ENCODE measurements at regions not wholly inside any gene's neighbourhood (a gene's known extent, or its start where the extent isn't known, plus 50 kb on each side); places are given as distances from the start of the nearest gene placed in this dataset.

DNA sequence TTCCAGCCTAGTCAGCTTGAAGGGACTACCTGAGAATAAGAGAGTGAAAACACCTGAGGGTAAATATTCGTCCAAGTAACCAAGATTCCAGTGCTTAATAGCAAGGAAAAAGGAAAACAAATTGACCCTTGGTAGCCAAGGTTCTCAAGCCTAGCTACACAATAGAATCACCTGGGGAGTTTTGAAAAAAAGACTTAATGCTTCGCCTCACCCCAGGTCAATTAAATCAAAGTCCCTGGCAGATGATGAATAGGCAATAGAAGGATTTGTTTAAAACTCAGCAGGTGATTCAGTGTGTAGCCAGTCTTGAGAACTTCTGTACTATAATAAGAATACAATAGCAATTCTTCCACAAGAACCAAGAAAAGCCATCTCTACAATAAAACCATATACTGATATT, 500.2 kb downstream of the XIRP2 start:
- Mint-ChIP-seq H3K4me1 (ENCODE audit: low read depth) (no peaks in the 10 kb centered on the region), H3K4me3 (ENCODE audit: low read depth) (no peak overlapping the region), H3K27ac (no peak overlapping the region), H3K9me3 (no peaks in the 10 kb centered on the region), H3K27me3 (ENCODE audit: low read depth) (no peaks in the 10 kb centered on the region), H3K36me3 (ENCODE audit: low read depth) (no peaks in the 10 kb centered on the region)
- intact Hi-C loops (cut with micrococcal nuclease): no loop called here
- no peak for DNase-seq (ENCODE audit: low spot score)

- no peak overlapping the region for H3K27ac Mint-ChIP-seq
- H3K4me1 Mint-ChIP-seq (ENCODE audit: low read depth): no peaks in the 10 kb centered on the region
- no peak overlapping the region for H3K4me3 Mint-ChIP-seq (ENCODE audit: low read depth)
- no peak for DNase-seq (ENCODE audit: low spot score)
- H3K9me3 Mint-ChIP-seq: no peaks in the 10 kb centered on the region
- no peaks in the 10 kb centered on the region for H3K36me3 Mint-ChIP-seq (ENCODE audit: low read depth)
- no peaks in the 10 kb centered on the region for H3K27me3 Mint-ChIP-seq (ENCODE audit: low read depth)
- intact Hi-C loops (cut with micrococcal nuclease): no loop called here
Measured at GRCh38 chr2:167386694-167387093, 498.4 kb downstream of the XIRP2 start.

GRCh38 chr2:167383610-167384194, 495.4 kb downstream of the XIRP2 start:
- Mint-ChIP-seq H3K9me3 (no peaks in the 10 kb centered on the region), H3K36me3 (ENCODE audit: low read depth) (no peaks in the 10 kb centered on the region), H3K4me1 (ENCODE audit: low read depth) (no peaks in the 10 kb centered on the region), H3K27me3 (ENCODE audit: low read depth) (no peaks in the 10 kb centered on the region), H3K27ac (no peak overlapping the region), H3K4me3 (ENCODE audit: low read depth) (no peak overlapping the region)
- no peak for DNase-seq (ENCODE audit: low spot score)
- intact Hi-C loops (cut with micrococcal nuclease): no loop called here

DNA sequence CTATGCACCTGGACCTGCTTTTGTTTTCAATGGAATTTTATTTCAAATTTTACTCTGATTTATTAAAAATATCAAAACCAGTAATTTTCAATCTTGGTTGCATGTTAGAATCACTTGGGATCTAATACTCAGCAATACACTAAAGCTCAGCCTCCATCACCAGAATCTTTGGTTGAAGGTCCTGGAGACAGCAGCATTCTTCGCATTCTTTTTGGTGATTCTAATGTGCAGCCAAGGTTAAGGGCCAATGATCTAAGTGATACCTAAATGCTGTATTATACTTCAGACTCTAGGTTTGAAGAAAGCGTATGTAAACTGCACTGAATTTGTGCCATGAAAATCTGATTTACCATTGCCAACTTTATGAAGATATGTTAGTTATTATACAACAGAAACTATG, 493.1 kb downstream of the XIRP2 start:
- no peak for DNase-seq (ENCODE audit: low spot score)
- Mint-ChIP-seq H3K27ac (no peak overlapping the region), H3K4me3 (ENCODE audit: low read depth) (no peak overlapping the region), H3K36me3 (ENCODE audit: low read depth) (no peaks in the 10 kb centered on the region), H3K27me3 (ENCODE audit: low read depth) (no peaks in the 10 kb centered on the region), H3K9me3 (no peaks in the 10 kb centered on the region), H3K4me1 (ENCODE audit: low read depth) (no peaks in the 10 kb centered on the region)
- intact Hi-C loops (cut with micrococcal nuclease): no loop called here

DNA sequence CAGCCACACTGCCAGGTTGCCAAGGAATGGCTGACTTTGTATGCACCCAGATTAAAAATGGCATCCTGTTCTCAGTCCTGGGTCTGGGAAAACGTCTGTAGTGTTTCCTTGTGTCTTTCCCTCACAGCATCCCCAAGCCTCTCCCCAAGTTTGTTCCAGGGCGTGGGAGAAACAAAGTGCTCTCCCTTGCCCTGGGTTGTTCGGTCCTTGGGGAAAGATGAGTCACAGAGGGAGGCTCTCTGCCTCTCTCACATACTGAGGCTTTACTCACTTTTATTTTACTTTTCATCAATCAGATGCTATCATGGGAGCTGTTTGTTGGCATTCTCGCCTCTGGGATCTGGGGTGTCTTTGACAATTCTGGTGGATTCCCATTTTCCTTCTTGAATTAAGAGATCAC, 492.3 kb downstream of the XIRP2 start:
- Mint-ChIP-seq H3K27ac (no peak overlapping the region), H3K9me3 (no peaks in the 10 kb centered on the region), H3K4me3 (ENCODE audit: low read depth) (no peak overlapping the region), H3K27me3 (ENCODE audit: low read depth) (no peaks in the 10 kb centered on the region), H3K4me1 (ENCODE audit: low read depth) (no peaks in the 10 kb centered on the region), H3K36me3 (ENCODE audit: low read depth) (no peaks in the 10 kb centered on the region)
- DNase-seq (ENCODE audit: low spot score): no peak
- intact Hi-C loops (cut with micrococcal nuclease): no loop called here

GRCh38 chr2:167380094-167380493, 491.8 kb downstream of the XIRP2 start:
- Mint-ChIP-seq H3K36me3 (ENCODE audit: low read depth) (no peaks in the 10 kb centered on the region), H3K9me3 (no peaks in the 10 kb centered on the region)
- DNase-seq (ENCODE audit: low spot score): no peak

DNA sequence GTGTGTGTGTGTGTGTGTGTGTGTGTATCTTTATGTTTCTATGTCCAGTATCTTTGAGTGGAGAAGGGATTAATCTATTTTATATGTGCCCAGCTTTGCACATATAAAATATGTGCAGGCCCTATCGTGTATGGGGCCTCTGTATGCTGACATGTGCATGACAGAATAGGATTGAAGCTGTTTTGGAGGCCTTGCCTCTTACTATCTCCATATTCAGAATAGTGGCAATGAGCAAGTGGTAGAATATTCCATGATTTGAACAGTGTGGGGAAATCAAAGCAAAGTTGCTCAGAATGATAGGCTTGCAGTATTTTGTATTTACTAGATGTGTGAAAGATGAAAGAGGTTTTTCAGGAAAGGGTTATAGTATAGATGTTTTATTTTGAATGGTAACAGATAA, 480.8 kb downstream of the XIRP2 start:
- Mint-ChIP-seq H3K9me3 (no peaks in the 10 kb centered on the region), H3K4me1 (ENCODE audit: low read depth) (no peaks in the 10 kb centered on the region), H3K27ac (no peak overlapping the region), H3K27me3 (ENCODE audit: low read depth) (no peaks in the 10 kb centered on the region), H3K4me3 (ENCODE audit: low read depth) (no peak overlapping the region), H3K36me3 (ENCODE audit: low read depth) (no peaks in the 10 kb centered on the region)
- intact Hi-C loops (cut with micrococcal nuclease): no loop called here
- DNase-seq (ENCODE audit: low spot score): no peak

More at GRCh38 chr2:167380094-167380493, 491.8 kb downstream of the XIRP2 start:
- Mint-ChIP-seq H3K4me3 (ENCODE audit: low read depth) (no peak overlapping the region), H3K27ac (no peak overlapping the region), H3K27me3 (ENCODE audit: low read depth) (no peaks in the 10 kb centered on the region), H3K4me1 (ENCODE audit: low read depth) (no peaks in the 10 kb centered on the region)
- intact Hi-C loops (cut with micrococcal nuclease): no loop called here

DNA sequence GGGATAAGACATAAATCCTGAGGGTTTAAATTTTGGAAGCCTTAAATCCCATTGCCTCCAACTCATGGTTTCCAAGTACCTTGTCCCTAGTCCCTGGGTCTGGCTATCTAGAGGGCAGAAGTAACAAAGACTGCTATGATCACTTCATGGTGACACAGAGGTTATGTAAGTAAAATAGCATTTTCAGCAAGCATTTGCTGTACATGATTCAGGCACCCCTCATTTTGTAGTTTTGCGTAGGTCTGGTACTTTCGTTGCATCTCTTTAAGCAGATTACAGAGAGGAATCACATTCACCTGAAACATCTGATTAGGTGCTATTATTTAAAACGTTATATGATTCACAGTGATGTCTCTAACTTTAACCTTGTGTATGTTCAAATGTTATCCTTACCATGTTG, 480.1 kb downstream of the XIRP2 start:
- Mint-ChIP-seq H3K4me3 (ENCODE audit: low read depth) (no peak overlapping the region), H3K36me3 (ENCODE audit: low read depth) (no peaks in the 10 kb centered on the region), H3K9me3 (peaks cover 2% of the 10 kb centered on the region), H3K27me3 (ENCODE audit: low read depth) (no peaks in the 10 kb centered on the region), H3K4me1 (ENCODE audit: low read depth) (no peaks in the 10 kb centered on the region), H3K27ac (no peak overlapping the region)
- DNase-seq (ENCODE audit: low spot score): no peak
- intact Hi-C loops (cut with micrococcal nuclease): no loop called here

- DNase-seq (ENCODE audit: low spot score): no peak
- Mint-ChIP-seq H3K27ac (no peak overlapping the region), H3K4me1 (ENCODE audit: low read depth) (no peaks in the 10 kb centered on the region), H3K4me3 (ENCODE audit: low read depth) (no peak overlapping the region), H3K36me3 (ENCODE audit: low read depth) (no peaks in the 10 kb centered on the region), H3K9me3 (peaks cover 5% of the 10 kb centered on the region), H3K27me3 (ENCODE audit: low read depth) (no peaks in the 10 kb centered on the region)
- intact Hi-C loops (cut with micrococcal nuclease): no loop called here
Measured at GRCh38 chr2:167365216-167365615, 476.9 kb downstream of the XIRP2 start.

GRCh38 chr2:167361426-167361825, 473.1 kb downstream of the XIRP2 start:
- intact Hi-C loops (cut with micrococcal nuclease): no loop called here
- no peak for DNase-seq (ENCODE audit: low spot score)
- H3K4me1 Mint-ChIP-seq (ENCODE audit: low read depth): no peaks in the 10 kb centered on the region
- peaks cover 5% of the 10 kb centered on the region for H3K9me3 Mint-ChIP-seq
- H3K36me3 Mint-ChIP-seq (ENCODE audit: low read depth): no peaks in the 10 kb centered on the region
- H3K27me3 Mint-ChIP-seq (ENCODE audit: low read depth): no peaks in the 10 kb centered on the region
- no peak overlapping the region for H3K27ac Mint-ChIP-seq
- no peak overlapping the region for H3K4me3 Mint-ChIP-seq (ENCODE audit: low read depth)

DNA sequence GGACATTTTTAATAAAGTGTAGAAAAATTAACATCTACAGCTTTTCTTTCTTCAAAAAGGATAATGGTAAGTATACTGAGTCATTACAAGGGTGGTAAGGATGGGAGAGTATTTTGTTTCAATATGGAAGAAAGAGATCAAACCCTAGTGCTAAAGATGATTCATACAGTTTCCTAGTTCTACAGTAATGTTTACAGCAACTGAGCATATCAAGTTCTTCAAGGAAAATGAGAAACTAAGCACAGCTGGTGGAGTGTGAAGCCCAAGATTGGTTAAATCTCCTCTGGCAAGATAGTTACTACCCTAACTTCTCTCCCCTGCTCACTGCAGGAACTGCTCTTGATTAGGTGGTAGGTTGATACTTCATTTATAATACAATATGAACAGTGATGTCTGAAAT, 467.5 kb downstream of the XIRP2 start:
- no peaks in the 10 kb centered on the region for H3K36me3 Mint-ChIP-seq (ENCODE audit: low read depth)
- H3K4me3 Mint-ChIP-seq (ENCODE audit: low read depth): no peak overlapping the region
- no peak overlapping the region for H3K27ac Mint-ChIP-seq
- H3K4me1 Mint-ChIP-seq (ENCODE audit: low read depth): no peaks in the 10 kb centered on the region
- intact Hi-C loops (cut with micrococcal nuclease): no loop called here
- H3K9me3 Mint-ChIP-seq: no peaks in the 10 kb centered on the region
- no peak for DNase-seq (ENCODE audit: low spot score)
- H3K27me3 Mint-ChIP-seq (ENCODE audit: low read depth): no peaks in the 10 kb centered on the region

DNA sequence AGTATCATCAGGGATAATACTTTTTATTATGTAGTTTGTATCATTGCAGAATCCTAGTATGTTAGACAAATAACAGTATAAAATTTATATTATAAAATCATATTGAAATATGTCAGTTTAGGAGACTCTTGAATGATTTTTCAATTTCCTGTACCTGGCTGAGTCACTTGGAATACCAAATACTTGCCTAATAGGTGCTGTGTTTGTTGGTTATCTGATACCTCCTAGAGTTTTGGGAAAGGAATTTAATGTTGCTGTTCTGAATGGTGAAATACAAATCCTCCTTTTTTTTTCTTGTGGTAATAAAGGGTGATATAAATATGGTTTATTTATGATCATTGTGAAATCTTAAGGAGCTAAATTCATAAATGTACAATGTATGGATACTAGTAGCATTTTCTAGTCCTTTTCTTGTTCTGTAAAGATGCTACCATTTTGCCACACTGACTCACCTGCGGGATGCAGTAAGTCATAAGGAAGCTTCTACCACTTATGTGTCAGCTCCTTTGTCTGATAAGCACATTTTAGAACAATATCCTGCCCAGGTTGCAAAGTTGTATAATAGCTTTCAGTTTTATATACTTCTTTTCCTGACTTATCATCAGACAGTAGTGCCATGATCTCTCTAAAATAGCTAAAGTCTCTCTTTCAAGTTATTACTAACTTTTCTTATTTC, 465.5 kb downstream of the XIRP2 start:
- H3K27me3 Mint-ChIP-seq (ENCODE audit: low read depth): no peaks in the 10 kb centered on the region
- DNase-seq (ENCODE audit: low spot score): no peak
- no peaks in the 10 kb centered on the region for H3K9me3 Mint-ChIP-seq
- intact Hi-C loops (cut with micrococcal nuclease): no loop called here
- no peaks in the 10 kb centered on the region for H3K4me1 Mint-ChIP-seq (ENCODE audit: low read depth)
- no peak overlapping the region for H3K4me3 Mint-ChIP-seq (ENCODE audit: low read depth)
- H3K36me3 Mint-ChIP-seq (ENCODE audit: low read depth): no peaks in the 10 kb centered on the region
- no peak overlapping the region for H3K27ac Mint-ChIP-seq

DNA sequence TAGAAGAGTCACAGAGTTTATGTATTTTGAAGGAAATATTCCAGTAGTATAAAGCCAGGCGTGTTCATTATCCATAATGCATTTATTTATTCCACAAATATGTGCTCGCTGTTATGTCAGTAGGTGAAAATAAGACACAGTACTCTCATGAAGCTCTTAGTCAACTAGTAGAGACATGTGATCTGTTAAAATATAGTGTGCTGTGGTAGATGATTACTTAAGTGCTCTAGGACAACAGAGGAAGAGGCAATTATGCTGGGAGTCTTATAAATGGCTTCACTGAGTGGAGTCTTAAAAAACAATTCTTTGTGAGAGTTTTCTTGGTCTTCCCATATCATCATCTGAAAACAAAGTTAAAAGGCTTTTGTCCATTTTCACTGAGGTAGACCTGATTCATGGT, 457.3 kb downstream of the XIRP2 start:
- no peaks in the 10 kb centered on the region for H3K9me3 Mint-ChIP-seq
- H3K4me3 Mint-ChIP-seq (ENCODE audit: low read depth): no peak overlapping the region
- DNase-seq (ENCODE audit: low spot score): no peak
- H3K36me3 Mint-ChIP-seq (ENCODE audit: low read depth): no peaks in the 10 kb centered on the region
- no peaks in the 10 kb centered on the region for H3K4me1 Mint-ChIP-seq (ENCODE audit: low read depth)
- intact Hi-C loops (cut with micrococcal nuclease): no loop called here
- H3K27ac Mint-ChIP-seq: no peak overlapping the region
- H3K27me3 Mint-ChIP-seq (ENCODE audit: low read depth): no peaks in the 10 kb centered on the region

- H3K4me3 Mint-ChIP-seq (ENCODE audit: low read depth): no peak overlapping the region
- no peaks in the 10 kb centered on the region for H3K36me3 Mint-ChIP-seq (ENCODE audit: low read depth)
- no peaks in the 10 kb centered on the region for H3K27me3 Mint-ChIP-seq (ENCODE audit: low read depth)
- no peak for DNase-seq (ENCODE audit: low spot score)
- H3K4me1 Mint-ChIP-seq (ENCODE audit: low read depth): no peaks in the 10 kb centered on the region
- no peak overlapping the region for H3K27ac Mint-ChIP-seq
- H3K9me3 Mint-ChIP-seq: no peaks in the 10 kb centered on the region
- intact Hi-C loops (cut with micrococcal nuclease): no loop called here
Measured at GRCh38 chr2:167342769-167343168, 454.5 kb downstream of the XIRP2 start.

Measured in activated T-helper 2 cell treated with anti-CD3 and anti-CD28 coated beads, Interferon-gamma antibody, Interleukin-2, Interleukin-4, amounts not matched to agents 10 μg/mL and 5 μg/mL and 100 μg/mL, durations not matched to agents 14 hours and 24 hours and 36 hours (primary cell).